ENCODE measurements at regions not wholly inside any gene's neighbourhood (a gene's known extent, or its start where the extent isn't known, plus 50 kb on each side); places are given as distances from the start of the nearest gene placed in this dataset.

GRCh38 chr16:54783980-54784379, 146.7 kb upstream of the IRX5 start:
- no peak for TF ChIP-seq CTCF (tag by site-specific recombination; IDR thresholded peaks at IDR 0.05)
- no peak for TF ChIP-seq ZNF747 (tag by site-specific recombination; IDR thresholded peaks at IDR 0.05)
- TF ChIP-seq ZIC2 (tag by site-specific recombination; IDR thresholded peaks at IDR 0.05), result no peak
- TF ChIP-seq ZNF248 (tag by site-specific recombination; IDR thresholded peaks at IDR 0.05), result no peak
- no peak for TF ChIP-seq ZNF571 (tag by site-specific recombination; IDR thresholded peaks at IDR 0.05)
- TF ChIP-seq SP2 (tag by site-specific recombination; IDR thresholded peaks at IDR 0.05), result no peak
- TF ChIP-seq ZNF426 (tag by site-specific recombination; IDR thresholded peaks at IDR 0.05), result no peak
- TF ChIP-seq ZBTB20 (tag by site-specific recombination; IDR thresholded peaks at IDR 0.05), result no peak
